PC-3 (cell line): ENCODE measurements at regions not wholly inside any gene's neighbourhood (a gene's known extent, or its start where the extent isn't known, plus 50 kb on each side); places are given as distances from the start of the nearest gene placed in this dataset.

ENCODE experiments used
- ATAC-seq: fragments of 200-7000 bp; cut with Tn5 transposase; 2 replicates; pipeline ENCODE4 v1.9.1; 2020; ENCODE audit warnings: mild to moderate bottlenecking, moderate library complexity
- BruUV-seq: library from RNA; stranded (reverse); fragments of 400-500 nt; replicated peaks from 2 replicates; lab custom pipeline; 2021; lab: Mats Ljungman, UMichigan
- CTCF ChIA-PET: fragments of 300-600 bp; sonication (Branson Sonifier 250); formaldehyde crosslinking; loops from one replicate; lab custom pipeline; 2022; ENCODE audit warnings: antibody characterized with exemption; lab: Charles Lee
- POLR2A ChIA-PET: fragments of 300-600 bp; sonication (Branson Sonifier 250); formaldehyde crosslinking; loops from one replicate; lab custom pipeline; 2022; ENCODE audit warnings: antibody characterized with exemption; ENCODE audit not compliant: unreplicated experiment; lab: Charles Lee
- DNase-seq: peaks from one replicate; pipeline ENCODE4 v3.0.0-alpha.2; 2015
- H2AFZ ChIP-seq: fragments of 300-600 bp; sonication (generic); 2 replicates; pipeline ENCODE4 v1.6.0; 2016; ENCODE audit warnings: antibody characterized with exemption, low read length
- H3F3A ChIP-seq: fragments of 300-600 bp; sonication (generic); one replicate; pipeline ENCODE4 v1.6.0; 2017; ENCODE audit warnings: antibody characterized with exemption, low read length, control low read depth, mild to moderate bottlenecking; ENCODE audit not compliant: unreplicated experiment
- H3K27ac ChIP-seq: fragments of 300-600 bp; sonication (generic); 2 replicates; pipeline ENCODE4 v1.5.1; 2016; ENCODE audit warnings: mild to moderate bottlenecking, low read length
- H3K27me3 ChIP-seq: fragments of 300-600 bp; sonication (generic); 2 replicates; pipeline ENCODE4 v1.6.1; 2016; ENCODE audit warnings: low read length, mixed read lengths
- H3K36me3 ChIP-seq: fragments of 300-600 bp; sonication (generic); 2 replicates; pipeline ENCODE4 v1.6.1; 2016; ENCODE audit warnings: low read depth, mixed run types, low read length, mixed read lengths
- H3K4me1 ChIP-seq: fragments of 300-600 bp; sonication (generic); 2 replicates; pipeline ENCODE4 v1.5.1; 2016; ENCODE audit warnings: low read length; ENCODE audit not compliant: insufficient read depth
- H3K4me2 ChIP-seq: fragments of 300-600 bp; sonication (generic); 2 replicates; pipeline ENCODE4 v1.6.0; 2016; ENCODE audit warnings: low read length
- H3K4me3 ChIP-seq: fragments of 300-600 bp; sonication (generic); 2 replicates; pipeline ENCODE4 v1.5.1; 2016; ENCODE audit warnings: mild to moderate bottlenecking, low read length, mixed read lengths
- H3K79me2 ChIP-seq: fragments of 300-600 bp; sonication (generic); 2 replicates; pipeline ENCODE4 v1.6.1; 2017; ENCODE audit warnings: low read length, mixed read lengths
- H3K9ac ChIP-seq: fragments of 300-600 bp; sonication (generic); 2 replicates; pipeline ENCODE4 v1.6.0; 2016; ENCODE audit warnings: mild to moderate bottlenecking, low read length
- H3K9me2 ChIP-seq: fragments of 300-600 bp; sonication (generic); replicated peaks from 2 replicates; pipeline ENCODE4 v1.6.1; 2016; ENCODE audit warnings: mixed run types, low read length, mixed read lengths
- H3K9me3 ChIP-seq: fragments of 300-600 bp; sonication (generic); 2 replicates; pipeline ENCODE4 v1.6.1; 2016; ENCODE audit warnings: low read length, mixed read lengths
- H4K20me1 ChIP-seq: fragments of 300-600 bp; sonication (generic); 2 replicates; pipeline ENCODE4 v1.6.1; 2016; ENCODE audit warnings: low read length, mixed read lengths
- EZH2 ChIP-seq: fragments of 300-600 bp; sonication (generic); IDR thresholded peaks from one replicate; pipeline ENCODE4 v1.6.1; 2017; ENCODE audit warnings: antibody characterized with exemption, mild to moderate bottlenecking, low read length; ENCODE audit not compliant: unreplicated experiment
- EZH2phosphoT487 ChIP-seq: fragments of 300-600 bp; sonication (generic); IDR thresholded peaks from 2 replicates; pipeline ENCODE4 v1.6.1; 2018; ENCODE audit warnings: mild to moderate bottlenecking, antibody characterized with exemption, low read length, borderline replicate concordance
- intact Hi-C: fragments of 100-400 bp; cut with micrococcal nuclease; formaldehyde crosslinking; loops from 2 replicates; pipeline ENCODE4 v1.9.0; 2023
- TF ChIP-seq, protein P1 (sequence below): fragments of 300-600 bp; sonication (generic); conservative IDR thresholded peaks from 2 replicates; pipeline ENCODE4 v1.5.1; 2017; ENCODE audit warnings: antibody characterized with exemption, low read depth, mild to moderate bottlenecking, low read length

GRCh38 chr15:96672629-96673028 is 342.1 kb downstream of the NR2F2 start:
- Histone ChIP-seq H3K9me3 (no peaks in the 10 kb centered on the region), H3K79me2 (no peaks in the 10 kb centered on the region), H3K36me3 (no peaks in the 10 kb centered on the region), H3K4me3 (no peak overlapping the region), H4K20me1 (no peaks in the 10 kb centered on the region), H3K4me1 (no peaks in the 10 kb centered on the region), H3K4me2 (no peak overlapping the region), H2AFZ (no peak overlapping the region), H3K9ac (no peak overlapping the region), H3F3A (no peaks in the 10 kb centered on the region), H3K27ac (no peak overlapping the region), H3K9me2 (no peaks in the 10 kb centered on the region), H3K27me3 (peaks cover 10% of the 10 kb centered on the region; the same call in 1 of the 2 replicates)
- ATAC-seq (no peak), DNase-seq (no peak)
- intact Hi-C loops = no loop called here
- no peak for TF ChIP-seq EZH2
- no peak for TF ChIP-seq EZH2phosphoT487
- TF ChIP-seq, protein P1, sequence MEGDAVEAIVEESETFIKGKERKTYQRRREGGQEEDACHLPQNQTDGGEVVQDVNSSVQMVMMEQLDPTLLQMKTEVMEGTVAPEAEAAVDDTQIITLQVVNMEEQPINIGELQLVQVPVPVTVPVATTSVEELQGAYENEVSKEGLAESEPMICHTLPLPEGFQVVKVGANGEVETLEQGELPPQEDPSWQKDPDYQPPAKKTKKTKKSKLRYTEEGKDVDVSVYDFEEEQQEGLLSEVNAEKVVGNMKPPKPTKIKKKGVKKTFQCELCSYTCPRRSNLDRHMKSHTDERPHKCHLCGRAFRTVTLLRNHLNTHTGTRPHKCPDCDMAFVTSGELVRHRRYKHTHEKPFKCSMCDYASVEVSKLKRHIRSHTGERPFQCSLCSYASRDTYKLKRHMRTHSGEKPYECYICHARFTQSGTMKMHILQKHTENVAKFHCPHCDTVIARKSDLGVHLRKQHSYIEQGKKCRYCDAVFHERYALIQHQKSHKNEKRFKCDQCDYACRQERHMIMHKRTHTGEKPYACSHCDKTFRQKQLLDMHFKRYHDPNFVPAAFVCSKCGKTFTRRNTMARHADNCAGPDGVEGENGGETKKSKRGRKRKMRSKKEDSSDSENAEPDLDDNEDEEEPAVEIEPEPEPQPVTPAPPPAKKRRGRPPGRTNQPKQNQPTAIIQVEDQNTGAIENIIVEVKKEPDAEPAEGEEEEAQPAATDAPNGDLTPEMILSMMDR = no peak
- CTCF ChIA-PET = no interaction called here
- POLR2A ChIA-PET = no interaction called here
- BruUV-seq = no TSS peak

DNA sequence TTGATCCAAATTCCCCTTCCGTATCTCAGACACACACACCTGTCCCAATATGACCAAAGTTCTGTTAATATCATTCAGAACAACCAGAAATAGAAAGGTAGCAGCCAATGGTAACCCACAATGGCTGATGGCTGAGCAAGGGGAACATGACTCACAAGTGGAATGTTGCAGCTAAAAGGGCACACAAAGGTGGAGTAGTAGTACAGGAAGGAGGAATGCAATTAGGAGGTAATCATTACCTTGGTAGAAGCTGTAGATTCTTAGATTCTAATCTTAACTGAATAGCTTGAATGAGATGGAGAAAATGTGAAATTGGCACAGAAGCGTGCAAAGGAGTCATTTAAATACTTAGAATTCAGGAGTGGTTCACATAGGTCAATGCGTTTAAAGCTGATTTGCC is 347.9 kb downstream of the NR2F2 start:
- ChIA-PET CTCF (no interaction called here), POLR2A (no interaction called here)
- H3K27me3 ChIP-seq = no peaks in the 10 kb centered on the region
- H3K4me1 ChIP-seq = no peaks in the 10 kb centered on the region
- no peak overlapping the region for H3K27ac ChIP-seq
- no peak overlapping the region for H3K4me2 ChIP-seq
- intact Hi-C loops = no loop called here
- H3K36me3 ChIP-seq = no peaks in the 10 kb centered on the region
- H3K9ac ChIP-seq = no peak overlapping the region
- no peak overlapping the region for H2AFZ ChIP-seq
- no peaks in the 10 kb centered on the region for H3K9me3 ChIP-seq
- BruUV-seq = no TSS peak
- no peak overlapping the region for H3K4me3 ChIP-seq
- H4K20me1 ChIP-seq = no peaks in the 10 kb centered on the region
- no peak for DNase-seq
- H3K79me2 ChIP-seq = no peaks in the 10 kb centered on the region
- TF ChIP-seq, protein P1 = no peak
- TF ChIP-seq EZH2phosphoT487 (no peak), EZH2 (no peak)
- no peak for ATAC-seq
- no peaks in the 10 kb centered on the region for H3K9me2 ChIP-seq
- no peaks in the 10 kb centered on the region for H3F3A ChIP-seq

- no peaks in the 10 kb centered on the region for H3K9me2 ChIP-seq
- POLR2A ChIA-PET = no interaction called here
- no peak for ATAC-seq
Observed at GRCh38 chr15:96687388-96688107, 357.0 kb downstream of the NR2F2 start.

More at GRCh38 chr15:96687388-96688107, 357.0 kb downstream of the NR2F2 start:
- CTCF ChIA-PET = no interaction called here
- Histone ChIP-seq H3K27me3 (peaks cover 47% of the 10 kb centered on the region), H3K36me3 (no peaks in the 10 kb centered on the region), H3K4me3 (no peak overlapping the region), H3K4me1 (no peaks in the 10 kb centered on the region), H3F3A (no peaks in the 10 kb centered on the region), H3K4me2 (no peak overlapping the region), H3K9ac (no peak overlapping the region), H4K20me1 (no peaks in the 10 kb centered on the region), H3K79me2 (no peaks in the 10 kb centered on the region), H2AFZ (no peak overlapping the region), H3K27ac (no peak overlapping the region), H3K9me3 (no peaks in the 10 kb centered on the region)
- DNase-seq = no peak
- intact Hi-C loops = no loop called here
- TF ChIP-seq, protein P1 = no peak
- no peak for TF ChIP-seq EZH2
- no peak for TF ChIP-seq EZH2phosphoT487
- BruUV-seq = no TSS peak
